Left lung (tissue), 4 donors: ENCODE measurements at regions not wholly inside any gene's neighbourhood (a gene's known extent, or its start where the extent isn't known, plus 50 kb on each side); places are given as distances from the start of the nearest gene placed in this dataset.

Source experiments
- ATAC-seq: fragments of 200-7000 bp; cut with Tn5 transposase; one replicate; pipeline ENCODE4 v1.9.1; 2020; ENCODE audit warnings: moderate library complexity
- DNase-seq, 4 donors: peaks; one replicate each; pipeline ENCODE4 v3.0.0-alpha.2; 2013 to 2020
- H3K27ac ChIP-seq, 2 donors: fragments of 200-600 bp; sonication (generic) in 1 of 2; one replicate each; pipeline versions ENCODE4 v1.5.0 to v1.8.0; 2020 to 2021
- H3K27me3 ChIP-seq, 2 donors: fragments of 200-600 bp; sonication (generic) in 1 of 2; one replicate each; pipeline versions ENCODE4 v1.5.0 to v1.8.0; 2020 to 2021
- H3K36me3 ChIP-seq, 2 donors: fragments of 200-600 bp; sonication (generic) in 1 of 2; one replicate each; pipeline versions ENCODE4 v1.5.0 to v1.8.0; 2020 to 2021
- H3K4me1 ChIP-seq, 2 donors: fragments of 200-600 bp; one replicate each; pipeline ENCODE4 v1.8.0; 2021
- H3K4me3 ChIP-seq, 2 donors: fragments of 200-600 bp; sonication (generic) in 1 of 2; one replicate each; pipeline versions ENCODE4 v1.5.0 to v1.8.0; 2020 to 2021; ENCODE audit warnings: mild to moderate bottlenecking in 1 of 2
- H3K9me3 ChIP-seq, 2 donors: fragments of 200-600 bp; sonication (generic) in 1 of 2; one replicate each; pipeline versions ENCODE4 v1.5.0 to v1.8.0; 2020 to 2021
- intact Hi-C, 2 donors: fragments of 100-400 bp; cut with DNase I; formaldehyde crosslinking; loops; one replicate each; pipeline versions ENCODE4 v1.11.2 to v1.14.2; 2022
- TF ChIP-seq, protein P1 (sequence below), 2 donors: fragments of 200-600 bp; sonication (generic) in 1 of 2; IDR thresholded peaks; one replicate each; pipeline versions ENCODE4 v1.5.0 to v1.8.0; 2021; ENCODE audit warnings: antibody characterized with exemption in 2 of 2
- donor health status: DM: no; HTN: yes; CAD: no.
- donor health status: DM: no; HTN: no; CAD: no.

DNA sequence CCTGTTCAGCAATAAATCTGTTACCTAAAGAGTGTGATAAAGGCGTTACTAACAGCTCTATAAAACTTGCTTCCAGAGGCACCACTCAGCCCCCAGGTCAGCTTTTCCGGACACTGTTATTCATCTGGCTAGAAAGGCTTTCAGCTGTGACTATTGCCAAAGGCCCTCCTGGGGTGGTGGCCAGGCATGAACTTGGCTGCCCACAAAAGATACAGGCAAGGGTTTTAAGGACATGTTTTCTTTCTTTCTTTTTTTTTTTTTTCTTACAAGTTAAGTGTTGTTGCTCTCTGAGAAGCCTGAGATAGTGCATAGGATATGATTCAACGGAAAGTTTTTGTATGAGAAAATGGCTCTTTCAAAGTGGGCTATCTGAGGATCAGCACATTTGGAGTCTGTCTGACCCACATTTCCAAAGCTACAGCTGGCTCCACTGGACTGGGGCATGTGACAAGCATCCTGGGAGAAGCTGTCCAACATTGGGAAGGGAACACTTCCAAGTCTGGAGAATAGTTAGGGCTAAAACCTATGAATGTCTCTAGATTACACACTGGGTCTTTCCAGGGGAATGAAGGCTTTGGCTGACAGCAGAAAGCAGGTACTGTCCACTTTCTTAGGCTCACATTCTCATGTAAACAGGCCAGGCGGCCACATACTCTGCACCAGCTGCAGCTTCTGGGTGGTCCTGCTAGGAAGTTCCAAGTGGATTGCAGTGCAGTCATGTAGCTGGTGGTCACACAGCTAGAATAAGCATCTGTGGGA is 639.7 kb downstream of the LMO4 start:
- Histone ChIP-seq H3K36me3 (no peaks in the 10 kb centered on the region), H3K27ac (peak overlapping the region in 1 of 2 donors; percentile 37), H3K27me3 (no peaks in the 10 kb centered on the region), H3K4me3 (no peak overlapping the region), H3K4me1 (no peaks in the 10 kb centered on the region), H3K9me3 (no peaks in the 10 kb centered on the region)
- DNase-seq: peak in 3 of 4 donors; percentile 35 to 90 (median 84)
- TF ChIP-seq, protein P1, sequence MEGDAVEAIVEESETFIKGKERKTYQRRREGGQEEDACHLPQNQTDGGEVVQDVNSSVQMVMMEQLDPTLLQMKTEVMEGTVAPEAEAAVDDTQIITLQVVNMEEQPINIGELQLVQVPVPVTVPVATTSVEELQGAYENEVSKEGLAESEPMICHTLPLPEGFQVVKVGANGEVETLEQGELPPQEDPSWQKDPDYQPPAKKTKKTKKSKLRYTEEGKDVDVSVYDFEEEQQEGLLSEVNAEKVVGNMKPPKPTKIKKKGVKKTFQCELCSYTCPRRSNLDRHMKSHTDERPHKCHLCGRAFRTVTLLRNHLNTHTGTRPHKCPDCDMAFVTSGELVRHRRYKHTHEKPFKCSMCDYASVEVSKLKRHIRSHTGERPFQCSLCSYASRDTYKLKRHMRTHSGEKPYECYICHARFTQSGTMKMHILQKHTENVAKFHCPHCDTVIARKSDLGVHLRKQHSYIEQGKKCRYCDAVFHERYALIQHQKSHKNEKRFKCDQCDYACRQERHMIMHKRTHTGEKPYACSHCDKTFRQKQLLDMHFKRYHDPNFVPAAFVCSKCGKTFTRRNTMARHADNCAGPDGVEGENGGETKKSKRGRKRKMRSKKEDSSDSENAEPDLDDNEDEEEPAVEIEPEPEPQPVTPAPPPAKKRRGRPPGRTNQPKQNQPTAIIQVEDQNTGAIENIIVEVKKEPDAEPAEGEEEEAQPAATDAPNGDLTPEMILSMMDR (IDR thresholded peaks at IDR 0.05): no peak
- ATAC-seq: peak; percentile 80
- intact Hi-C loops: no loop called here

DNA sequence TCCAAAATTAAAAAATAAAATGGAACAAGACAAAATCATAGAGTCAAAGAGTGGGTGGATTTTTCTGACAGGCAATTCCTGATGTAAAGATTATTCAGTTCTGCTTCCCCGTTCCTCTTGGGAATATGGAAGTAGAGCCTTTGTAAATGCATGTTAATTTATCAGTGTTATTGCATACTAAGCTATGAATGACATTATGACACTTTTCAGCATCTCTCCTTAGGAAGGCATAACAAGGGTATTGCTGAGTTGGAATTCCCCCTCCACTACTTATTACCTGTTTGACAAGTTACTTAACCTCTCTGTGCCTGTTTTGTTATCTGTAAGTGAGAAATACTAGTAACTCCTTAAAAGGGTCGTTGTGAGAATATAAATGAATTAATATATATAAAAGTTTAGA is 640.4 kb downstream of the LMO4 start:
- Histone ChIP-seq H3K27me3 (no peaks in the 10 kb centered on the region), H3K4me1 (no peaks in the 10 kb centered on the region), H3K9me3 (no peaks in the 10 kb centered on the region), H3K27ac (peak overlapping the region in 1 of 2 donors; percentile 37), H3K36me3 (no peaks in the 10 kb centered on the region), H3K4me3 (no peak overlapping the region)
- ATAC-seq (no peak), DNase-seq (no peak)
- intact Hi-C loops: no loop called here
- TF ChIP-seq, protein P1 (IDR thresholded peaks at IDR 0.05): no peak

DNA sequence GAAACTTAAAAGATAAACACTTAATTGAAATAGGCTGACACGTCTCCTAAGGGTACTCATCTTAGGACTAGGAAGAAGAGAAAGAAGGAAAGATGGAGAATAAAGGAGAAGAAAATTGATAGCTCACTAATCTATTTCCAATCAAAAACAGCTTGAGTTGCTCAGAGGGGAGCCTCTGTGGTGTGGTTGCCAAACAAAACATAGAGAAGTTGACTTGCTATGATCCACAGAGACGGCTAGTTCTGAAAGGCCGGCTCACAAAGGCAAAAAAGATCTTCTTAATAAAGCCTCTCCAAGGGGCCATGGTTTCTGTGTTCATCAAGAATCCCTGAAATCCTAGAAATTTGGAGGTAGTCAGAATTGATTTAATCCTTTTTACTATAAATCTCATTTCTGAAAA is 644.1 kb downstream of the LMO4 start:
- ATAC-seq (no peak), DNase-seq (no peak)
- TF ChIP-seq, protein P1 (IDR thresholded peaks at IDR 0.05): no peak
- Histone ChIP-seq H3K4me1 (no peaks in the 10 kb centered on the region), H3K36me3 (no peaks in the 10 kb centered on the region), H3K4me3 (no peak overlapping the region), H3K9me3 (no peaks in the 10 kb centered on the region), H3K27ac (no peak overlapping the region), H3K27me3 (no peaks in the 10 kb centered on the region)
- intact Hi-C loops: no loop called here

DNA sequence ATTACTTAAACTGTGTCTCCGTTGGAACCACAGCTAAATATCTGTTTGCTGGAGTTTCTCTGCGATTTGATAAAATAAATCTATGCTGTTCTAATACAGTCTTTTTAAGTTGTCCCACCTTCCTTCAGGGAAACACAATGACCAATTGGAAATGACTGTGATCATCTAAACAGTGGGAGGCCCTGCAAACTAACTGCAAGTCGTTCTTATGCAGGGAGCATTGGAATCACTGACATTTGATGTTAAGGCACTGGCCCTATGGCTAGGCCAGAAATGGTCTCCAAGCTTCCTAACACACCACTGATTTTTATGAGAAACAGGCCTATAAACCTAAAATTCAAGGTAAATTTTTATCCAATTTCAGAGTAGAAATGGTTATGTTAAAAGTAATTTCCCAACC is 645.2 kb downstream of the LMO4 start:
- DNase-seq (no peak), ATAC-seq (no peak)
- TF ChIP-seq, protein P1 (IDR thresholded peaks at IDR 0.05): no peak
- no peaks in the 10 kb centered on the region for H3K27me3 ChIP-seq
- H3K36me3 ChIP-seq: no peaks in the 10 kb centered on the region
- no peak overlapping the region for H3K27ac ChIP-seq
- intact Hi-C loops: no loop called here
- no peaks in the 10 kb centered on the region for H3K9me3 ChIP-seq
- no peaks in the 10 kb centered on the region for H3K4me1 ChIP-seq
- H3K4me3 ChIP-seq: no peak overlapping the region

DNA sequence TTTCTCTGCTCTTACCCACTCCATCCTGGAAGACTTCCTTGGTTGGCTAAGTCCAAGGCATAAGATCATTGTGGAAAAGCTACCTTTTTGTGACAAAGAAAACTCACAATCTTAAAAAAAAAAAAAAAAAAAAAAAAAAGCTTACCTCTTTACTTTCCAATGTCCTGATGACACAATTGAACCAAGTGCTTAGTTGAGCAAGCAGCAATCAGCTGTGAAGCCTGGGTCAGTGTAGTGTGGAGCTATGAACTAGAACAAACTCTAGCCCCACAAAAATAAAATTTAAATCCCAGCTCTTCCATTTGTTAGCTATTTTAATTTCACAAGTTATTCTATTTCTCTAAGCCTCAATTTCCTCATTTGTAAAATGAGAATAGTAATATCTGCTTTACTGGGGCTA is 647.6 kb downstream of the LMO4 start:
- Histone ChIP-seq H3K27me3 (no peaks in the 10 kb centered on the region), H3K36me3 (no peaks in the 10 kb centered on the region), H3K4me3 (no peak overlapping the region), H3K9me3 (no peaks in the 10 kb centered on the region), H3K27ac (no peak overlapping the region), H3K4me1 (no peaks in the 10 kb centered on the region)
- ATAC-seq (no peak), DNase-seq (no peak)
- intact Hi-C loops: no loop called here
- TF ChIP-seq, protein P1 (IDR thresholded peaks at IDR 0.05): no peak
